Adrenal gland (tissue), 9 donors: ENCODE measurements at regions not wholly inside any gene's neighbourhood (a gene's known extent, or its start where the extent isn't known, plus 50 kb on each side); places are given as distances from the start of the nearest gene placed in this dataset.
A peak's percentile ranks its signal among the peaks of the same experiment; 100 is the strongest.

ENCODE experiments used
- DNase-seq, 7 donors: peaks; one replicate each; pipeline ENCODE4 v3.0.0-alpha.2; 2019 to 2020
- H3K27ac ChIP-seq, 5 donors: fragments of 200-600 bp; sonication (generic) in 4 of 5; 1 replicate in 3 of 5; 2 replicates in 2 of 5; pipeline versions ENCODE4 v1.5.1 to v1.8.0; 2016 to 2020; ENCODE audit warnings: mild to moderate bottlenecking in 1 of 5
- H3K27me3 ChIP-seq: fragments of 200-600 bp; 2 replicates; pipeline ENCODE4 v1.8.0; 2021
- H3K36me3 ChIP-seq, 2 donors: fragments of 200-600 bp; replicated peaks in 1 of 2; 1 replicate in 1 of 2; 2 replicates in 1 of 2; pipeline versions ENCODE4 v1.5.1 to v1.8.0; 2018 to 2022
- H3K4me1 ChIP-seq, 2 donors: fragments of 200-600 bp; replicated peaks in 1 of 2; 1 replicate in 1 of 2; 2 replicates in 1 of 2; pipeline versions ENCODE4 v1.5.1 to v1.8.0; 2018 to 2021
- H3K4me3 ChIP-seq, 4 donors: fragments of 200-600 bp; sonication (generic) in 3 of 4; one replicate each; pipeline ENCODE4 v1.5.1; 2016 to 2018
- H3K9me3 ChIP-seq, 3 donors: fragments of 200-600 bp; sonication (generic) in 1 of 3; replicated peaks in 1 of 3; 1 replicate in 2 of 3; 2 replicates in 1 of 3; pipeline versions ENCODE4 v1.5.1 to v1.8.0; 2016 to 2021
- POLR2A ChIP-seq, 2 donors: fragments of 450-650 bp; IDR thresholded peaks; one replicate each; pipeline ENCODE4 v1.6.1; 2017; ENCODE audit warnings: antibody characterized with exemption in 2 of 2, mild to moderate bottlenecking in 2 of 2, moderate library complexity in 1 of 2
- WGBS, 4 donors: extraction: QIAGEN DNeasy Blood & Tissue Kit in 2 of 4; methylation state at CpG; one replicate each; pipeline versions ENCODE4 v1.1.5 to v1.1.7; 2013 to 2017; 5-methylcytosine and 5-hydroxymethylcytosine counted together
- intact Hi-C, 2 donors: fragments of 100-400 bp; cut with DNase I; formaldehyde crosslinking; loops; one replicate each; pipeline versions ENCODE4 v1.14.1 to v1.15.0; 2022 to 2023
- TF ChIP-seq, protein P1 (sequence below), 6 experiments: fragments of 450-650 bp in 4 of 6; fragments of 200-600 bp in 2 of 6; sonication (generic) in 1 of 6; IDR thresholded peaks; 1 replicate in 5 of 6; 2 replicates in 1 of 6; pipeline versions ENCODE4 v1.5.1 to v1.8.0; 2016 to 2021; ENCODE audit warnings: antibody characterized with exemption in 6 of 6, mild to moderate bottlenecking in 2 of 6, moderate library complexity in 1 of 6
- donor health status: healthy with polysubstance abuse.
- donor health status: Bipolar disorder and iron deficiency.
- donor health status: DM: yes; HTN: yes; CAD: no.
- donor health status: DM: no; HTN: no; CAD: no.
- donor health status: DM: no; HTN: no; CAD: no.

DNA sequence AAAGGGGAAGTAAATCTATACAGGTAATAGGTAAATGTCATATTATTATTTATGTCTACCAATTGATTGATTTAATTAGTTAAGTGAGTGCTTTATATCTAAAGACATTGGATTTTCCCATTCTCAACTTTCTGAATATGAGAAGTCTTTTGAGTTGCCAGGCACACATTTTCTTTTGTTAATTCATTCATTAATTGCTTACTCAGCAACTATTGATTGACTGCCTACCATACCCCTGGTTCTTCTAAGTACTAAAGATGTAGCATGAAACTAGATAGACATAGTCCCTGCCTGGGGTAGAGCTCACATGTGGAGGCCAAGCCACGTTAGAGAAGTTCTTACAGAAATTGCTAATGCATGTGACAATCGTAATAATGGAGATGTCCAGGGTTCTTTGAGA lies 253.1 kb upstream of the LYZL1 start:
- Histone ChIP-seq H3K9me3 (no peaks in the 10 kb centered on the region), H3K4me3 (no peak overlapping the region), H3K27ac (no peak overlapping the region), H3K4me1 (no peaks in the 10 kb centered on the region), H3K36me3 (no peaks in the 10 kb centered on the region), H3K27me3 (no peaks in the 10 kb centered on the region)
- TF ChIP-seq, protein P1, sequence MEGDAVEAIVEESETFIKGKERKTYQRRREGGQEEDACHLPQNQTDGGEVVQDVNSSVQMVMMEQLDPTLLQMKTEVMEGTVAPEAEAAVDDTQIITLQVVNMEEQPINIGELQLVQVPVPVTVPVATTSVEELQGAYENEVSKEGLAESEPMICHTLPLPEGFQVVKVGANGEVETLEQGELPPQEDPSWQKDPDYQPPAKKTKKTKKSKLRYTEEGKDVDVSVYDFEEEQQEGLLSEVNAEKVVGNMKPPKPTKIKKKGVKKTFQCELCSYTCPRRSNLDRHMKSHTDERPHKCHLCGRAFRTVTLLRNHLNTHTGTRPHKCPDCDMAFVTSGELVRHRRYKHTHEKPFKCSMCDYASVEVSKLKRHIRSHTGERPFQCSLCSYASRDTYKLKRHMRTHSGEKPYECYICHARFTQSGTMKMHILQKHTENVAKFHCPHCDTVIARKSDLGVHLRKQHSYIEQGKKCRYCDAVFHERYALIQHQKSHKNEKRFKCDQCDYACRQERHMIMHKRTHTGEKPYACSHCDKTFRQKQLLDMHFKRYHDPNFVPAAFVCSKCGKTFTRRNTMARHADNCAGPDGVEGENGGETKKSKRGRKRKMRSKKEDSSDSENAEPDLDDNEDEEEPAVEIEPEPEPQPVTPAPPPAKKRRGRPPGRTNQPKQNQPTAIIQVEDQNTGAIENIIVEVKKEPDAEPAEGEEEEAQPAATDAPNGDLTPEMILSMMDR (IDR thresholded peaks at IDR 0.05): no peak
- no peak for TF ChIP-seq POLR2A (IDR thresholded peaks at IDR 0.05)
- DNase-seq: no peak
- intact Hi-C loops: no loop called here
- WGBS, 4 donors: 87 to 95% (median 90%) methylated on average over 2 of the region's 2 CpGs

DNA sequence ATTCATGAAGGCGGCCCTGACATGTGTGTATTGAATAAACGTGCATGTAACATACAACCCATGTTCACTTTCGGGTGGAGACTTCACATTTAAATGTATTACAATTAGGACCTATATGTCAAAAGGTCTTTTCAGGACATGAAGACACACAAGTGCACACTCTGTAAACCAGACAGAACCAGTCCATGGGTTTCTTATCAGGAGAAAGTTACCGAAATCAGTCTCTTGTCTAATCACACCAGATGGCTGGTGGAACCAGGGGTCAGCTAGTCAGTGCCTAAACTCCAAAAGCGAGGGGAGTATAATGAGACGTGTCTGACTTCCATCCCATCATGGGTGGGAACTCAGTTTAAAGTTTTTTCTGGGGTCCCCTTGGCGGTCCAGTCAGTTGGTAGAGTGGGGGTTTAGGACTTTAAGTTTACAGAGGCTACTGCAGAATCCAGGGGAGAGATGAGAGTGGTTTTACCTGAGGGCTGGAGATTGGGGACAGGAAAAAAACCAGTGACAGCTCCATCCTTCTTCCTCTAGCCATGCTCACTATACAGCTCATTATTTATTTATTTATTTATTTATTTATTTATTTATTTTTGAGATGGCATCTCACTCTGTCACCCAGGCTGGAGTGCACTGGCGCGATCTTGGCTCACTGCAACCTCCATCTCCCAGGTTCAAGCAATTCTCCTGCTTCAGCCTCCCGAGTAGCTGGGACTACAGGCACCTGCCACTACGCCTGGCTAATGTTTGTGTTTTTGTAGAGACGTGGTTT lies 251.3 kb upstream of the LYZL1 start:
- Histone ChIP-seq H3K27ac (no peak overlapping the region), H3K27me3 (no peaks in the 10 kb centered on the region), H3K4me3 (no peak overlapping the region), H3K36me3 (no peaks in the 10 kb centered on the region), H3K4me1 (no peaks in the 10 kb centered on the region), H3K9me3 (no peaks in the 10 kb centered on the region)
- no peak for TF ChIP-seq POLR2A (IDR thresholded peaks at IDR 0.05)
- TF ChIP-seq, protein P1 (IDR thresholded peaks at IDR 0.05): no peak
- WGBS, 4 donors: 91 to 94% (median 92%) methylated on average over 12 of the region's 12 CpGs
- intact Hi-C loops: no loop called here
- DNase-seq: no peak

- Histone ChIP-seq H3K27ac (peak overlapping the region in 1 of 5 donors; percentile 35), H3K27me3 (no peaks in the 10 kb centered on the region), H3K36me3 (no peaks in the 10 kb centered on the region), H3K9me3 (no peaks in the 10 kb centered on the region), H3K4me1 (no peaks in the 10 kb centered on the region), H3K4me3 (no peak overlapping the region)
- 76 to 85% (median 81%) methylated on average over 3 to 5 of the region's 5 CpGs for WGBS, 4 donors
- TF ChIP-seq, protein P1 (IDR thresholded peaks at IDR 0.05): no peak
- TF ChIP-seq POLR2A (IDR thresholded peaks at IDR 0.05): no peak
- DNase-seq: no peak
- intact Hi-C loops: no loop called here
These were observed 249.8 kb upstream of the LYZL1 start for GRCh38 chr10:29039091-29039490.

GRCh38 chr10:29039677-29040189 lies 249.1 kb upstream of the LYZL1 start:
- 14 to 28% (median 23%) methylated on average over 2 of the region's 2 CpGs for WGBS, 4 donors
- intact Hi-C loops: no loop called here
- Histone ChIP-seq H3K4me3 (no peak overlapping the region), H3K27ac (peak overlapping the region in 1 of 5 donors; percentile 35), H3K9me3 (no peaks in the 10 kb centered on the region), H3K36me3 (no peaks in the 10 kb centered on the region), H3K27me3 (no peaks in the 10 kb centered on the region), H3K4me1 (no peaks in the 10 kb centered on the region)
- no peak for TF ChIP-seq POLR2A (IDR thresholded peaks at IDR 0.05)
- peak in 1 of 7 donors; percentile 4 for DNase-seq

- TF ChIP-seq, protein P1 (IDR thresholded peaks at IDR 0.05): no peak
- TF ChIP-seq POLR2A (IDR thresholded peaks at IDR 0.05): no peak
- no peak for DNase-seq
- H3K4me3 ChIP-seq: no peak overlapping the region
- no peaks in the 10 kb centered on the region for H3K36me3 ChIP-seq
- intact Hi-C loops: no loop called here
- no peak overlapping the region for H3K27ac ChIP-seq
- WGBS, 4 donors: 61 to 71% (median 67%) methylated on average over 7 of the region's 7 CpGs
- no peaks in the 10 kb centered on the region for H3K4me1 ChIP-seq
- no peaks in the 10 kb centered on the region for H3K27me3 ChIP-seq
- H3K9me3 ChIP-seq: no peaks in the 10 kb centered on the region
These were observed 247.3 kb upstream of the LYZL1 start for GRCh38 chr10:29041616-29042015.
